C4-2B (cell line): ENCODE measurements at regions not wholly inside any gene's neighbourhood (a gene's known extent, or its start where the extent isn't known, plus 50 kb on each side); places are given as distances from the start of the nearest gene placed in this dataset.

Source experiments
- H3K27ac ChIP-seq: fragments of 450-650 bp; 2 replicates; pipeline ENCODE4 v1.5.1; 2017
- CTCF ChIP-seq: fragments of 450-650 bp; conservative IDR thresholded peaks from 2 replicates; pipeline ENCODE4 v1.5.1; 2017; ENCODE audit warnings: mild to moderate bottlenecking
- ZFX ChIP-seq: fragments of 450-650 bp; IDR thresholded peaks from 2 replicates; pipeline ENCODE4 v1.6.1; 2017

GRCh38 chr9:73073337-73074175 lies 78.1 kb upstream of the ANXA1 start:
- no peak overlapping the region for H3K27ac ChIP-seq
- TF ChIP-seq ZFX (no peak), CTCF (no peak)

- TF ChIP-seq CTCF, result peak; percentile 43
- no peak for TF ChIP-seq ZFX
- H3K27ac ChIP-seq, result no peak overlapping the region
These were observed 84.6 kb upstream of the ANXA1 start for GRCh38 chr9:73067074-73067473.

GRCh38 chr9:73065439-73065838 lies 86.2 kb upstream of the ANXA1 start:
- no peak for TF ChIP-seq ZFX
- TF ChIP-seq CTCF, result no peak
- no peak overlapping the region for H3K27ac ChIP-seq

GRCh38 chr9:73064315-73064714 lies 87.3 kb upstream of the ANXA1 start:
- TF ChIP-seq ZFX (no peak), CTCF (no peak)
- no peak overlapping the region for H3K27ac ChIP-seq

GRCh38 chr9:73061146-73061545 lies 90.5 kb upstream of the ANXA1 start:
- H3K27ac ChIP-seq, result no peak overlapping the region
- TF ChIP-seq CTCF, result no peak
- no peak for TF ChIP-seq ZFX

- H3K27ac ChIP-seq, result no peak overlapping the region
- TF ChIP-seq CTCF, result no peak
- no peak for TF ChIP-seq ZFX
These were observed 92.4 kb upstream of the ANXA1 start for GRCh38 chr9:73059247-73059646.

GRCh38 chr9:73056245-73056644 lies 95.4 kb upstream of the ANXA1 start:
- no peak overlapping the region for H3K27ac ChIP-seq
- TF ChIP-seq CTCF, result no peak
- TF ChIP-seq ZFX, result no peak
